ENCODE measurements at regions not wholly inside any gene's neighbourhood (a gene's known extent, or its start where the extent isn't known, plus 50 kb on each side); places are given as distances from the start of the nearest gene placed in this dataset.

DNA sequence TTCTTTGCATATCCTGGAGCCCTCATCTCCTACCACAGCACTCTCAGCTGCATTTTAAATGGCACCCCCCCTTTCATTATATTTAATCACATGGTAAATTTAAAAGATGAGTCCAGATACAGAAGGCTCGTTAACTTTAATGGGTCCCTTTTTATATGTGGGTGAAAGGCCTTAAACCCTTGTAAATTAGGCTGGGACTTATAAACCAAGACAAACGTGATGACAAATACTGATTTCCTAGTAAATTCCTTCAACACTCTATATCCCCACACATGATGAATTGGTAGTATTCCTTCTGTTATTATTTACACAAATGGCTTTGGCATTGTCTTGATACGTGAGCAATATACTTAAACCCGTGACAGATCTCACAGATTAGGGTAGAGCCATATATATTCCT lies 210.6 kb downstream of the CAAP1 start:
- TF ChIP-seq, protein P1, sequence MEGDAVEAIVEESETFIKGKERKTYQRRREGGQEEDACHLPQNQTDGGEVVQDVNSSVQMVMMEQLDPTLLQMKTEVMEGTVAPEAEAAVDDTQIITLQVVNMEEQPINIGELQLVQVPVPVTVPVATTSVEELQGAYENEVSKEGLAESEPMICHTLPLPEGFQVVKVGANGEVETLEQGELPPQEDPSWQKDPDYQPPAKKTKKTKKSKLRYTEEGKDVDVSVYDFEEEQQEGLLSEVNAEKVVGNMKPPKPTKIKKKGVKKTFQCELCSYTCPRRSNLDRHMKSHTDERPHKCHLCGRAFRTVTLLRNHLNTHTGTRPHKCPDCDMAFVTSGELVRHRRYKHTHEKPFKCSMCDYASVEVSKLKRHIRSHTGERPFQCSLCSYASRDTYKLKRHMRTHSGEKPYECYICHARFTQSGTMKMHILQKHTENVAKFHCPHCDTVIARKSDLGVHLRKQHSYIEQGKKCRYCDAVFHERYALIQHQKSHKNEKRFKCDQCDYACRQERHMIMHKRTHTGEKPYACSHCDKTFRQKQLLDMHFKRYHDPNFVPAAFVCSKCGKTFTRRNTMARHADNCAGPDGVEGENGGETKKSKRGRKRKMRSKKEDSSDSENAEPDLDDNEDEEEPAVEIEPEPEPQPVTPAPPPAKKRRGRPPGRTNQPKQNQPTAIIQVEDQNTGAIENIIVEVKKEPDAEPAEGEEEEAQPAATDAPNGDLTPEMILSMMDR (IDR thresholded peaks at IDR 0.05): no peak
- no peak for TF ChIP-seq POLR2A (IDR thresholded peaks at IDR 0.05)

All from lower leg skin (tissue), 3 donors.